Right lobe of liver (tissue), 6 donors: ENCODE measurements at regions not wholly inside any gene's neighbourhood (a gene's known extent, or its start where the extent isn't known, plus 50 kb on each side); places are given as distances from the start of the nearest gene placed in this dataset.
"Not testable (repeated sequence)": the region's sequence is repeated elsewhere in the genome, so short reads cannot be mapped to it uniquely, and the experiment has no call there.

Source experiments
- ATAC-seq, 4 donors: fragments of 200-7000 bp; cut with Tn5 transposase; one replicate each; pipeline ENCODE4 v1.9.1; 2020; ENCODE audit warnings: mild to moderate bottlenecking in 4 of 4, moderate library complexity in 4 of 4
- DNase-seq, 3 donors: peaks; one replicate each; pipeline ENCODE4 v3.0.0-alpha.2; 2020
- H3K27ac ChIP-seq, 3 donors: fragments of 200-600 bp; one replicate each; pipeline ENCODE4 v1.8.0; 2022
- H3K27me3 ChIP-seq, 2 donors: fragments of 200-600 bp; one replicate each; pipeline ENCODE4 v1.8.0; 2022
- H3K36me3 ChIP-seq, 4 donors: fragments of 200-600 bp; sonication (generic) in 1 of 4; one replicate each; pipeline versions ENCODE4 v1.5.1 to v1.8.0; 2017 to 2022; ENCODE audit warnings: control low read depth in 1 of 4
- H3K4me1 ChIP-seq, 4 donors: fragments of 200-600 bp; sonication (generic) in 1 of 4; one replicate each; pipeline versions ENCODE4 v1.5.1 to v1.8.0; 2017 to 2022; ENCODE audit warnings: control low read depth in 1 of 4
- H3K4me3 ChIP-seq, 3 donors: fragments of 200-600 bp; one replicate each; pipeline ENCODE4 v1.8.0; 2022
- H3K9me3 ChIP-seq, 4 donors: fragments of 200-600 bp; sonication (generic) in 1 of 4; one replicate each; pipeline versions ENCODE4 v1.5.1 to v1.8.0; 2017 to 2022; ENCODE audit warnings: control low read depth in 1 of 4
- POLR2A ChIP-seq: fragments of 450-650 bp; IDR thresholded peaks from one replicate; pipeline ENCODE4 v1.6.1; 2017; ENCODE audit warnings: antibody characterized with exemption, mild to moderate bottlenecking
- WGBS: methylation state at CpG from one replicate; pipeline ENCODE4 v1.1.6; 2018; ENCODE audit warnings: low coverage, low lambda C conversion rate; ENCODE audit not compliant: insufficient coverage; ENCODE audit errors: missing lambda C conversion rate; 5-methylcytosine and 5-hydroxymethylcytosine counted together
- intact Hi-C, 2 donors: fragments of 100-400 bp; cut with DNase I; formaldehyde crosslinking; loops; one replicate each; pipeline versions ENCODE4 v1.11.2 to v1.14.1; 2022
- TF ChIP-seq, protein P1 (sequence below), 4 donors: fragments of 200-600 bp in 3 of 4; fragments of 450-650 bp in 1 of 4; IDR thresholded peaks; one replicate each; pipeline versions ENCODE4 v1.5.1 to v1.8.0; 2016 to 2022; ENCODE audit warnings: antibody characterized with exemption in 4 of 4, mild to moderate bottlenecking in 2 of 4
- donor health status: DM: no; HTN: yes; CAD: no.
- donor health status: DM: no; HTN: no; CAD: no.
- donor health status: DM: no; HTN: no; CAD: no.
- donor health status: DM: no; HTN: yes; CAD: no.
- donor health status: DM: no; HTN: yes; CAD: no.

DNA sequence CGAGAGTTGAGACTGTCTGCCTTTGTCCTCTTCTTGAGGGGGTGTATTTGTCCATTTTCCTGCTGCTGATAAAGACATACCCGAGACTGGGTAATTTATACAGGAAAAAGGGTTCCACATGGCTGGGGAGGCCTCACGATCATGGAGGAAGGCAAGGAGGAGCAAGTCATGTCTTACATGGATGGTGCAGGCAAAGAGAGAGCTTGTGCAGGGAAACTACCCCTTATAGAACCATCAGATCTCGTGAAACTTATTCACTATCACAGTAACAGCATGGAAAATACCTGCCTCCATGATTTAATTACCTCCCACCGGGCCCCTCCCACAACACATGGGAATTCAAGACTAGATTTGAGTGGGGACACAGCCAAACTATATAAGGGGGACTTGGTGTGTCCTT, 338.2 kb upstream of the TNRC6C start:
- no peak for DNase-seq
- no peak for ATAC-seq
- whole genome bisulfite sequencing = 56% methylated on average over 3 of the region's 5 CpGs

DNA sequence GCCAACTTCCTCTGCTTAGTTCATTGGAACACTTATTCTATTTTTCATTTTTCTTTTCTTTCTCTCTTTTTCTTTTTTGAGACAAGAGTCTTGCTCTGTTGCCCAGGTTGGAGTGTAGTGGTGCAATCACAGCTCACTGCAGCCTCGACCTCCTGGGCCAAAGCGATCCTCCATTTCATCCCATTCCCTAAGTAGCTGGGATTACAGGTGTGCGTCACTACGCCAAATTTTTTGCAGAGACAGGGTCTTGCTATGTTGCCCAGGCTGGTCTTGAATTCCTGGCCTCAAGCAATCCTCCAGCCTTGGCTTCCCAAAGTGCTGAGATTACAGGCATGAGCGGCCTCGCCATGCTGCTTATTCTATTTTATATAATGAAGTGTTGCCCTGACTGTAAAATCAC, 336.4 kb upstream of the TNRC6C start:
- WGBS = 85% methylated on average over 6 of the region's 6 CpGs
- H3K27me3 ChIP-seq, H3K36me3 ChIP-seq, ATAC-seq, intact Hi-C loops, H3K4me1 ChIP-seq, H3K27ac ChIP-seq, H3K4me3 ChIP-seq, H3K9me3 ChIP-seq, DNase-seq: not testable (repeated sequence)

More for the DNA sequence above, 338.2 kb upstream of the TNRC6C start:
- TF ChIP-seq, protein P1, sequence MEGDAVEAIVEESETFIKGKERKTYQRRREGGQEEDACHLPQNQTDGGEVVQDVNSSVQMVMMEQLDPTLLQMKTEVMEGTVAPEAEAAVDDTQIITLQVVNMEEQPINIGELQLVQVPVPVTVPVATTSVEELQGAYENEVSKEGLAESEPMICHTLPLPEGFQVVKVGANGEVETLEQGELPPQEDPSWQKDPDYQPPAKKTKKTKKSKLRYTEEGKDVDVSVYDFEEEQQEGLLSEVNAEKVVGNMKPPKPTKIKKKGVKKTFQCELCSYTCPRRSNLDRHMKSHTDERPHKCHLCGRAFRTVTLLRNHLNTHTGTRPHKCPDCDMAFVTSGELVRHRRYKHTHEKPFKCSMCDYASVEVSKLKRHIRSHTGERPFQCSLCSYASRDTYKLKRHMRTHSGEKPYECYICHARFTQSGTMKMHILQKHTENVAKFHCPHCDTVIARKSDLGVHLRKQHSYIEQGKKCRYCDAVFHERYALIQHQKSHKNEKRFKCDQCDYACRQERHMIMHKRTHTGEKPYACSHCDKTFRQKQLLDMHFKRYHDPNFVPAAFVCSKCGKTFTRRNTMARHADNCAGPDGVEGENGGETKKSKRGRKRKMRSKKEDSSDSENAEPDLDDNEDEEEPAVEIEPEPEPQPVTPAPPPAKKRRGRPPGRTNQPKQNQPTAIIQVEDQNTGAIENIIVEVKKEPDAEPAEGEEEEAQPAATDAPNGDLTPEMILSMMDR (IDR thresholded peaks at IDR 0.05) = no peak
- no peak for TF ChIP-seq POLR2A
- H3K9me3 ChIP-seq = no peaks in the 10 kb centered on the region
- H3K27ac ChIP-seq = no peak overlapping the region
- H3K27me3 ChIP-seq = no peaks in the 10 kb centered on the region
- intact Hi-C loops = no loop called here
- peaks cover 0 to 6% (median 0%) of the 10 kb centered on the region in 4 donors for H3K4me1 ChIP-seq
- no peak overlapping the region for H3K4me3 ChIP-seq
- H3K36me3 ChIP-seq = no peaks in the 10 kb centered on the region

DNA sequence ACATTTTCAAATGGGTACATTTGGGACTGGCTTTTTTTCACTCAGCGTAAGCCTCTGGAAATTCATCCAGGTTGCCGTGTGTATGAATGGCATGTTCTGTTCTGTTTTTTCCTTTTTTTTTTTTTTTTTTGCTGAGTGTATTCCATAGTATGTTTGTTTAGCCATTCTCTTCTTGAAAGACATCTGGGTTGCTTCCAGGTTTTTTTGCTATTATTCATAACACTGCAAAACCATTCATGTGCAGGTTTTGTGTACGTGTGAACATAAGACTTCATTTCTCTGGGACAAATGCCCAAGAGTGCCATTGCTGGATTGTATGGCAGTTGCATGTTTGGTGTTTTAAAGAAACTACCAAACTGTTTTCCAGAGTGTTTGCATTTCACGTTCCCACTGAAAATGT, 335.9 kb upstream of the TNRC6C start:
- intact Hi-C loops = no loop called here
- no peak for DNase-seq
- H3K27me3 ChIP-seq = no peaks in the 10 kb centered on the region
- ATAC-seq = no peak
- no peaks in the 10 kb centered on the region for H3K4me1 ChIP-seq
- no peaks in the 10 kb centered on the region for H3K36me3 ChIP-seq
- H3K4me3 ChIP-seq = no peak overlapping the region
- H3K27ac ChIP-seq = no peak overlapping the region
- no peaks in the 10 kb centered on the region for H3K9me3 ChIP-seq
- TF ChIP-seq, protein P1 (IDR thresholded peaks at IDR 0.05) = no peak
- TF ChIP-seq POLR2A = no peak
- WGBS = 73% methylated on average over 4 of the region's 4 CpGs

DNA sequence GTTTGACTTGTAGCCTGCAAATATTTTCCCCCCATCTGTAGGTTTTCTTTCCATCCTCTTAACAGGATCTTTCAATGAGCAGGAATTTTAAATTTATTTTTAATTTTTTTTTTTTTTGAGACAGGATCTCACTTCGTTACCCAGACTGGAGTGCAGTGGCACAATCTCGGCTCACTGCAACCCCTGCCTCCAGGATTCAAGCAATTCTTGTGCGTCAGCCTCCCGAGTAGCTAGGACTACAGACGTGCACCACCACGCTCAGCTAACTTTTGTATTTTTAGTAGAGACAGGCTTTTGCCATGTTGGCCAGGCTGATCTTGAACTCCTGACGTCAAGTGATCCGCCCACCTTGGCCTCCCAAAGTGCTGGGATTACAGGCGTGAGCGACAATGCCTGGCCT, 335.2 kb upstream of the TNRC6C start:
- ATAC-seq, H3K9me3 ChIP-seq, intact Hi-C loops, H3K36me3 ChIP-seq, H3K4me3 ChIP-seq, DNase-seq, H3K4me1 ChIP-seq, H3K27me3 ChIP-seq, H3K27ac ChIP-seq: not testable (repeated sequence)
- WGBS = 67% methylated on average over 8 of the region's 10 CpGs

DNA sequence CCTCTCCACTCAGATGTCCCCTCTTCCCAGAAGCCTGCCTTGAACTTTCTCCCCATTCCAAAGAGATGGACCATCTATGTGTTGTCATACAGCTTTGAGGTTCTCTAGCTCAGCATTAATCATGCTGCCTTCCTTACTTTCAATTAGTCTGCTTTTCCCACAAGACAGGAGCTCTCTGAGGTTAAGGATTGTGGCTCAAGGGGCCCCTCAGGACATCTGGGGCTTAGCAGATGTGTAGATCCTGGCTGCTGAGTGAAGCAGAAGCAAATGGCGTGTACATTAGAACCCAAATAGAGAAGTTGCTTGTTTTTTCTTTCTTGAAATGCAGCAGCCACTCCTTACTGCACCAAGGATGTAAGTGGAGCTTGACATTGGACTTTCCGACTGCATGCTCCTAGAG, 330.5 kb upstream of the TNRC6C start:
- Histone ChIP-seq H3K36me3 (no peaks in the 10 kb centered on the region), H3K27me3 (no peaks in the 10 kb centered on the region), H3K9me3 (no peaks in the 10 kb centered on the region), H3K4me3 (no peak overlapping the region), H3K4me1 (no peaks in the 10 kb centered on the region), H3K27ac (no peak overlapping the region)
- DNase-seq = no peak
- WGBS = 58% methylated on average over 2 of the region's 2 CpGs
- TF ChIP-seq POLR2A = no peak
- TF ChIP-seq, protein P1 (IDR thresholded peaks at IDR 0.05) = no peak
- intact Hi-C loops = no loop called here
- no peak for ATAC-seq

DNA sequence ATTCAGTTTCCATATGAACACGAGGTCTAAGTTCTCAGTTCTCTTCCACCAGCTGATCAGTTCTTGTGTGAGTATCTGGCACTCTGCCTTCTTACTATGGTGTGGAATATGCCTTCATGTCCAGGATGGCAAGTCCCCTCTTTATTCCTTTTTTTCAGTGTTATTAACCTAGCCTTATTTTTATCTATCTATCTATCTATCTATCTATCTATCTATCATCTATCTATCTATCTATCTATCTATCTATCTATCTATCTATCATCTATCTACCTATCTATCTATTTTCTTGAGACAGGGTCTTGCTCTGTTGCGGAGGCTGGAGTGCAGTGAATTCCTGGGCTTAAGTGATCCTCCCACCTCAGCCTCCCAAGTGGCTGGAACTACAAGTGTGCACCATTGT, 329.2 kb upstream of the TNRC6C start:
- H3K4me3 ChIP-seq, H3K27ac ChIP-seq, DNase-seq, ATAC-seq, intact Hi-C loops, H3K4me1 ChIP-seq, H3K9me3 ChIP-seq, H3K36me3 ChIP-seq, H3K27me3 ChIP-seq: not testable (repeated sequence)
- 58% methylated on average over 2 of the region's 2 CpGs for WGBS
